ENCODE measurements at regions not wholly inside any gene's neighbourhood (a gene's known extent, or its start where the extent isn't known, plus 50 kb on each side); places are given as distances from the start of the nearest gene placed in this dataset.
"Not testable (repeated sequence)": the region's sequence is repeated elsewhere in the genome, so short reads cannot be mapped to it uniquely, and the experiment has no call there.

GRCh38 chr6:137657351-137657911 lies 163.2 kb upstream of the OLIG3 start:
- no peak for DNase-seq

GRCh38 chr6:137658287-137658686 lies 164.1 kb upstream of the OLIG3 start:
- no peak for DNase-seq

GRCh38 chr6:137659871-137660270 lies 165.7 kb upstream of the OLIG3 start:
- no peak for DNase-seq

GRCh38 chr6:137660296-137660731 lies 166.1 kb upstream of the OLIG3 start:
- no peak for DNase-seq

GRCh38 chr6:137661601-137662000 lies 167.4 kb upstream of the OLIG3 start:
- DNase-seq: peak in 2 of 4 experiments; percentile 3 to 14

- DNase-seq: no peak
Measured at GRCh38 chr6:137664183-137664582, 170.0 kb upstream of the OLIG3 start.

- DNase-seq: no peak
Measured at GRCh38 chr6:137665342-137665934, 171.2 kb upstream of the OLIG3 start.

GRCh38 chr6:137666202-137666774 lies 172.1 kb upstream of the OLIG3 start:
- DNase-seq: no peak

GRCh38 chr6:137673603-137674002 lies 179.4 kb upstream of the OLIG3 start:
- no peak for DNase-seq

GRCh38 chr6:137676888-137677287 lies 182.7 kb upstream of the OLIG3 start:
- no peak for DNase-seq

GRCh38 chr6:137677709-137678108 lies 183.5 kb upstream of the OLIG3 start:
- no peak for DNase-seq

GRCh38 chr6:137678451-137678850 lies 184.3 kb upstream of the OLIG3 start:
- DNase-seq: no peak

GRCh38 chr6:137680705-137681346 lies 186.2 kb upstream of the TNFAIP3 start:
- DNase-seq: no peak

- no peak for DNase-seq
Measured at GRCh38 chr6:137681445-137682009, 185.5 kb upstream of the TNFAIP3 start.

- not testable (repeated sequence) for DNase-seq
Measured at GRCh38 chr6:137682658-137683057, 184.4 kb upstream of the TNFAIP3 start.

GRCh38 chr6:137683916-137684315 lies 183.1 kb upstream of the TNFAIP3 start:
- no peak for DNase-seq

- no peak for DNase-seq
Measured at GRCh38 chr6:137685798-137686375, 181.2 kb upstream of the TNFAIP3 start.

- DNase-seq: no peak
Measured at GRCh38 chr6:137687818-137688217, 179.2 kb upstream of the TNFAIP3 start.

- DNase-seq: no peak
Measured at GRCh38 chr6:137688230-137688971, 178.7 kb upstream of the TNFAIP3 start.

- DNase-seq: no peak
Measured at GRCh38 chr6:137689377-137689776, 177.7 kb upstream of the TNFAIP3 start.

- DNase-seq: no peak
Measured at GRCh38 chr6:137690034-137690433, 177.0 kb upstream of the TNFAIP3 start.

- DNase-seq: no peak
Measured at GRCh38 chr6:137690721-137691120, 176.3 kb upstream of the TNFAIP3 start.

GRCh38 chr6:137692308-137692707 lies 174.8 kb upstream of the TNFAIP3 start:
- no peak for DNase-seq

All from activated naive CD4-positive, alpha-beta T cell (primary cell).